Right hindlimb (tissue), 1 donor: ENCODE measurements at regions not wholly inside any gene's neighbourhood (a gene's known extent, or its start where the extent isn't known, plus 50 kb on each side); places are given as distances from the start of the nearest gene placed in this dataset.
A peak's percentile ranks its signal among the peaks of the same experiment; 100 is the strongest.
"Not testable (repeated sequence)": the region's sequence is repeated elsewhere in the genome, so short reads cannot be mapped to it uniquely, and the experiment has no call there.

Experiments used
- DNase-seq: peaks from one replicate; pipeline ENCODE4 v3.0.0-alpha.2; 2018

GRCh38 chr18:51531501-51531900, 334.0 kb upstream of the MEX3C start:
- DNase-seq = no peak

- DNase-seq = peak; percentile 24
These were observed 340.0 kb upstream of the MEX3C start for GRCh38 chr18:51537487-51537886.

GRCh38 chr18:51540562-51540961, 343.1 kb upstream of the MEX3C start:
- no peak for DNase-seq

- no peak for DNase-seq
These were observed 343.7 kb upstream of the MEX3C start for GRCh38 chr18:51541230-51541629.

- no peak for DNase-seq
These were observed 346.2 kb upstream of the MEX3C start for GRCh38 chr18:51543658-51544155.

- no peak for DNase-seq
These were observed 348.0 kb upstream of the MEX3C start for GRCh38 chr18:51545446-51545845.

GRCh38 chr18:51559198-51559901, 361.9 kb upstream of the MEX3C start:
- no peak for DNase-seq

- no peak for DNase-seq
These were observed 362.4 kb upstream of the MEX3C start for GRCh38 chr18:51559902-51560287.

GRCh38 chr18:51561821-51562220, 364.3 kb upstream of the MEX3C start:
- DNase-seq = peak; percentile 23

- DNase-seq = no peak
These were observed 365.4 kb upstream of the MEX3C start for GRCh38 chr18:51562866-51563265.

GRCh38 chr18:51563396-51563795, 365.9 kb upstream of the MEX3C start:
- DNase-seq = no peak

GRCh38 chr18:51568151-51568550, 370.7 kb upstream of the MEX3C start:
- no peak for DNase-seq

GRCh38 chr18:51569153-51569552, 371.7 kb upstream of the MEX3C start:
- DNase-seq = no peak

- no peak for DNase-seq
These were observed 372.1 kb upstream of the MEX3C start for GRCh38 chr18:51569561-51569960.

- not testable (repeated sequence) for DNase-seq
These were observed 372.6 kb upstream of the MEX3C start for GRCh38 chr18:51570071-51570470.

- DNase-seq = not testable (repeated sequence)
These were observed 376.4 kb upstream of the MEX3C start for GRCh38 chr18:51573886-51574285.

GRCh38 chr18:51575171-51575570, 377.7 kb upstream of the MEX3C start:
- DNase-seq = no peak

- no peak for DNase-seq
These were observed 381.0 kb upstream of the MEX3C start for GRCh38 chr18:51578406-51578980.

GRCh38 chr18:51580580-51580979, 383.1 kb upstream of the MEX3C start:
- DNase-seq = no peak

- no peak for DNase-seq
These were observed 385.1 kb upstream of the MEX3C start for GRCh38 chr18:51582551-51582950.

- DNase-seq = no peak
These were observed 391.1 kb upstream of the MEX3C start for GRCh38 chr18:51588616-51589015.

- DNase-seq = no peak
These were observed 396.4 kb upstream of the MEX3C start for GRCh38 chr18:51593931-51594330.

- no peak for DNase-seq
These were observed 405.6 kb upstream of the MEX3C start for GRCh38 chr18:51603111-51603510.

- no peak for DNase-seq
These were observed 406.1 kb upstream of the MEX3C start for GRCh38 chr18:51603551-51603950.

- DNase-seq = no peak
These were observed 413.0 kb upstream of the MEX3C start for GRCh38 chr18:51610481-51610880.
